H54 (cell line): ENCODE measurements at regions not wholly inside any gene's neighbourhood (a gene's known extent, or its start where the extent isn't known, plus 50 kb on each side); places are given as distances from the start of the nearest gene placed in this dataset.
"Not testable (repeated sequence)": the region's sequence is repeated elsewhere in the genome, so short reads cannot be mapped to it uniquely, and the experiment has no call there.

ENCODE experiments used
- DNase-seq: peaks from one replicate; pipeline ENCODE4 v3.0.0; 2011; ENCODE audit warnings: low spot score, mixed read lengths; ENCODE audit not compliant: insufficient read length
- FAIRE-seq: peaks from 3 replicates; lab custom pipeline; 2011; peaks lifted over from hg19 to GRCh38; lab: Jason Lieb, UNC
- POLR2A ChIP-seq: IDR thresholded peaks from 2 replicates; pipeline ENCODE4 v1.6.1; 2011; ENCODE audit warnings: low read depth, mild to moderate bottlenecking, low read length

DNA sequence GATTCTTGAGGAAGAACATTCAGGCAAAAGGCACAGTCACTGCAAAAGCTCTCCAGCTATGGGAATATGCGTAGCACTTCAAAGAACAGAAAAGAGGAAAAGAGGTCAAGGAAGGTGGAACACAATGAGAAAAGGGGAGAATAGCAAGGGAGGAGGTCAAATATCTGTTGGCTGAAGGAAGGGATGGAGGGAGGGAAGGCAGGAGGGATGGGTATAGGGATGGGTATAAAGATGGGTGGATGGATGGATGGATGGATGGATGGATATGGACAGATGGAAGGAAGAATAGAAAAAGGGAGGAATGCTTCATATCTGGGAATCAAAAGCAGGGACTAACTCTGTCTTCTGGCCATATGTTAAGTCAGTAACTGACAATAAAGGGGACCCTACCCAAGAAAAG lies 164.2 kb upstream of the TOP1 start:
- no peak for TF ChIP-seq POLR2A
- DNase-seq (no peak), FAIRE-seq (no peak)

DNA sequence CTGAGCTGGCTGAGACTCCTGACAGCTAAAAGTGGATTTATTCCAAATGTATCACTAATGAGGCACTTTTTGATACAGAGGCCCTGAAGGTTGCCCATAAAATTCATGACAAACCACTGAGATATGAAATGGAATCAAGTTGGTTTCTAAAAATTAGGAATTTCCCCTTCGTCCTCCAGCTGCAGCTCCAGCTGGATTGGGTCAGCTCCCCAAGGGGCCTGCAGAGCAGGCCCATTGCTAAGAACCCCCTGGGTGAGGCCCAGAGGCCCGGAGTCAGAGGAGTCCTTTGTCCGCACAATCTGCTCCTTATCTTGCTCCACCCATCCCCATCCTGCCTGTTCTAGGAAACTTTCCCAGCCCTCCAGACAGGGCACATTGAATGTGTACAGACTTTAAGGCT lies 163.5 kb upstream of the TOP1 start:
- no peak for DNase-seq
- no peak for FAIRE-seq
- no peak for TF ChIP-seq POLR2A

DNA sequence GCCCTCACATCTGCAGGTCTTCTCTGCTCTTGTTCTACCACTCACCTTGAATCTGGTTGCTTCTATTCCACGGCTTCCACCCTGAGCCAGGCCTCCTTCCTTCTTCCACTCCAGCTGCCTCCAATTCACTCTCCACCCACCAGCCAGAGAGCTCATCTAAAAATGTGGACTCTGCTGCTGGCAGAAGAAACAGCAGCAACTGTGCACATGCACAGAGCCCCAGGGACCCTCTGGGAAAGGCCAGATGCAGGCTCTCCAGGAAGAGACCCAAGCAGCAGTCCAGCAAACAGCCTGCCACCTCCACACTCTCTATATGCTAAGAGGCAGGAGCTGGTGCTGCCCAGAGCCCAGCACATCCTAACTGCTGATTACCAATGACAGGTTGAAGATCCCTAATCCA lies 162.6 kb upstream of the TOP1 start:
- DNase-seq = no peak
- TF ChIP-seq POLR2A = no peak
- no peak for FAIRE-seq

DNA sequence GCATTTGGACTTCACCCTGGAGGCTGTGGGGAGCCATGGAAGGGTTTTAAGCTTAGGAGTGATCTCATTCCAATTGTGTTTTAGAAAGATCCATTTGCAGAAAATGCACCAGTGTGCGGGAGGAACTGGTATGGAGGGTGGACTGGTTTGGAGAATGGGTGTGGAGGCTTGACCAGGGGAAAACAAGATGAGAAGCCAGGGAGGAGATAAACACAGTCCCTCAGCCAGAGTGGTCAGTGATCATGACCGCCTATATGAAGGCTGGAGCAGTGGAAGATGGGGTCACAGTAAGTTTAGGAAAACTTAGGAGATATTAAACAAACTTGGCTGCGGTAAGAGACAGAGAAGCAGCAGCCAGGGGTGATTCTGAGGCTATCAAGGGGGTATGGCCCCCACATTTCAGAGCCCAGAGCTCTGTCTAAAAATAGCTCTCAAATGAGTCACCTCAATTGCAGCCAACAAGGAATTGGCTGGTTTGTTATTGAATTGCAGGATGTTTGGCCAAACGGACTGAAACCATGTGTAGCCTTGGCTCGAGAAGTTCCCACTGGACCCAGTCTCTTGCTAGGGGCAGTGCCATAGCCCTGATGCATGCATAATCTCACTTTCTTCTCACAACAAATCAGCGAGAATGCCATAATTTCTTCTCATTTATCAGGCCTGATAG lies 159.9 kb upstream of the TOP1 start:
- DNase-seq = no peak
- no peak for FAIRE-seq
- no peak for TF ChIP-seq POLR2A

DNA sequence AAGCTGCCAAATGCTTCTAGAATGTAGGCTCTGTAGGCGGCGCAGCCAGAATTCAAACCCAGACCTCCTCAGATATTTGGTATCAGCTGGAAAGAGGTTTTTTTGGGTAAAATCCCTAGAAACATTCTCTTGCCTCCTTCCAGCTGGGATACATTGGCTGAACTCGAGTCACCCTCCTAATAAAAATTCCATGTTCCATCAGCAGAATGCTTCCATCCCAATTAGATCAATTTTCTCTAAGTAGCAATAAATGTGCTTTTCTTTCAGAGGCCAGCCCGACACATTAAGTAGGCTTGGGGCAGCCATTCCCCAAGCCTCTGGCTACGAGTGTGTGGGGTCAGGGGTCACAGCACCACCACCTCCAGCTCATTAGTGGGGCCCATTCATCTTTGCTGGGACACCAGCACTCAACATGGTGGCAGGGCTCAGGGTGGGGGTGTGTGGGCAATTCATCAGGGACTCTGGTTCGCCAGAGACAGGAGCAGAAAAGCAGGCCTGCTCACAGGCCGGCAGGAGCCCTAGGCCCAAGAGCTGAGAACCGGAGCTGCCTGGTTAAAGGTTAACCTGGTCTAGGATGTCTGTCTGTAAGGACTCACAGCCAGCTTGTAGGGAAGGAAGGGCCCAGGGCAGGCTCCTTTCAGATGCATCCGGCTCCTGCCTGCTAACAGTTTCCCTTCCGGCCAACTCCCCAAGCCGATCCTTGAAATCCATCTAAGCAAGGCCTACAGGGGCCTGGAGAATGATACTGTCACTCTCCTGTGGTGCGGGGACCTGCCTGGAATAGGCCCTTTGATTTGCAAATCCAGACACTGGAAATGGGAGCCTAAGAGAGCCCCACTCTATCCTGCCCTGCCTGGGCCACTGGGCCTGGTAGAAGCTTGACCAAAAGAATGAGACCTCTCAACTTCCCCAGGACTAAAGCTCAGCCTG lies 159.1 kb upstream of the TOP1 start:
- no peak for DNase-seq
- no peak for TF ChIP-seq POLR2A
- no peak for FAIRE-seq

DNA sequence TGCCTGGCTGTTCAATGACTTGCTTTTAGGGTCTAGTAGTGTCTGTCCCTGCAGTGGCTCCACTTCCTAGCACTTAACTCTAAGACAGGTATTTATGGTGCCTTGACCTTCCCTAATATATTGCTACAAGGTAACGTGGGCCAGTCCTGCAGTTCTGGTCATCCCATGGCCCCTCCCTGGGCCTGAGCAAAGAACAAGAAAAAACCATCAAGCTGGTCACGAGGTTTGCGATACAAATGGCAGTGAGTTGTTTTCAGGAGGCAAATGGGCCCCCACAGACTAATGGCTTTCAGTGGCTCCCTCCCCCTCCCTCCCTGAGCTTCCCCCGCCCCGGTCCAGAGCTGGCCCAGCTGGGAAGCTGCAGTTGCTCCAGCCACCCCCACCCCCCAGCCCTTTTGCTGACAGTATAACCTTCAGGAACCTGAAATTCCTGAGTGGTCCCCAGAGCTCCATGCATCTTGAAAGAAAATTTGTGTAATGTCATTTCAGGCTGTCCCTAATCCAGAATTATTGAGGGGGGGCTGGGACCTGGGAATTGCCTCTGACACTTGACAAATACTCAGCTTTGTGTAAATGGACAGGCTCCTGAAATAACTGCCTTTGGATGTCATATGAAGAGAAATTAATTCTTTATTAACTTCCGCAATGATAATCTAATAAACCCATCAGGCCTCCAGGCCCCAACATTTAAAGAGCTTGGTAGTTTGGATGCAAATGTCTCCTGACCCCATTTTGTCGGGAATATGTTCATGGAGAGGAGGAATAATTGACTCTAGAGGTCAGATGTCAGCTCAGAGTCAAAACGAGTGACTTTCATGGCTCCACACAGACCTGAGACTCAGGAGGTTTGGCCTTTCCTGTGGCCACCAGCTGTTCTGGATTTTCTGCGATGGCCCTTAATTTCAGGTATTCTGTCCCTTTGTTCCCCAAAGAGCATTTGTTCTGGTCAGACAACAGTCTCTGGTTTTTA lies 153.2 kb upstream of the TOP1 start:
- FAIRE-seq (no peak), DNase-seq (no peak)
- no peak for TF ChIP-seq POLR2A

DNA sequence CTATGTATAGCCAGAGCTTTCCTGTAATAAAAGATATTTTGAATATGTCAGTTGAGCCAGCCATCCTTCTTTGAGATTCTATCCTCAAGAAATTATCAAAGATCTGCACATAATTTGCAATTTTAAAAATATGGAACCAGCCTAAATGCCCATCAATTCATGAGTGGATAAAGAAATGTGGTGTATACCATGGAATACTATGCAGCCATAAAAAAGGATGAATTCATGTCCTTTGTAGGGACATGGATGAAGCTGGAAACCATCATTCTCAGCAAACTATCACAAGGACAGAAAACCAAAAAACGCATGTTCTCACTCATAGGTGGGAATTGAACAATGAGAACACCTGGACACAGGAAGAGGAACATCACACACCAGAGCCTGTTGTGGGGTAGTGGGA lies 150.5 kb upstream of the TOP1 start:
- DNase-seq, FAIRE-seq: not testable (repeated sequence)

DNA sequence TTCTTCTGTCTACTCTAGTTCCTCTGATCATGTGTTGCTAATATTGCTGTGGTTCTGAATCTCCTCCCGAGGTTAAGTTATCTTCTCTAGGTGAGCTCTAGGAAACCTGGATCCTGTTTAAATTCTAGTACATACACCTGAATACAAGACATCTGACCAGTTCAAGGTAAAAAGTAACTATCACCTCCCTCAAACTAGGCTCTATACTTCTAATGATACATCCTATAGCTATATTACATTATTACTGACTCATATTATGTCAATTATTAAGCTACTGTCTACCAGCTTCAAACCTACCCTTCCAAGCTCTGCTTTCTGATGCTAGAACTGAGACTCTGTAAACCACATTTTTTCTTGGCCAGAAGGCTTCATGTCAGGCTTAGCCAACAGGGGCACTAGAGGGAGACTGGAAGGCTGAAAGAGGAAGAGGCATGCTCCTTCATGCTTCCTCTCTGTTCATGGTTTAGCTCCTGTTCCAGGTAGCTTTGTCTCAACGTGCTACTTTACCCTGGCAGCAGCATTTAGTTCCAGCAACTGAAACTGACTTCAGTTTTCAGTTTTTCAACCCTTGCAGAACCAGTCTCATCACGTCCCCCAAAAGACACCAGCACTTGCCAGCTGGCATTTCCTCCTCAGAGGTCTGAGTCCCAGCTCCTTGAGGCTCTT lies 148.4 kb upstream of the TOP1 start:
- no peak for FAIRE-seq
- DNase-seq = no peak
- no peak for TF ChIP-seq POLR2A

DNA sequence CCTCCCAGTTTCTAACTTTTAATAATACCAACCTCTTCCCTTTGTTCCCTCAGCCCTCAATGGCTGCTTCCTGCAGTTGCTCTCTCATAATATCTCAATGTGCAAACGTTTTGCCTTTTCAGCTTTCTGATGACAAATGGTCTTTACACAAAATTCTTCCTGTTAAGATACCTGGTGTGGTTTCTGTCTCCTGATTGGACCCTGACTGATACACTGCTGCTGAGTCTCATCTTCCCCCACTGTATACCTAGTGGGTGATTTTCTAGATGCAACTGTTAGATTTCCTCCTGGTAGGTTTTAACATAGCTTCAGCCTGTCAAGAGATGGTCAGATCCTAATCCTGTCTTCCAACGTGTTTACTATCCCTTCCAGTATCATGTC lies 147.9 kb upstream of the TOP1 start:
- no peak for TF ChIP-seq POLR2A
- FAIRE-seq (no peak), DNase-seq (no peak)

DNA sequence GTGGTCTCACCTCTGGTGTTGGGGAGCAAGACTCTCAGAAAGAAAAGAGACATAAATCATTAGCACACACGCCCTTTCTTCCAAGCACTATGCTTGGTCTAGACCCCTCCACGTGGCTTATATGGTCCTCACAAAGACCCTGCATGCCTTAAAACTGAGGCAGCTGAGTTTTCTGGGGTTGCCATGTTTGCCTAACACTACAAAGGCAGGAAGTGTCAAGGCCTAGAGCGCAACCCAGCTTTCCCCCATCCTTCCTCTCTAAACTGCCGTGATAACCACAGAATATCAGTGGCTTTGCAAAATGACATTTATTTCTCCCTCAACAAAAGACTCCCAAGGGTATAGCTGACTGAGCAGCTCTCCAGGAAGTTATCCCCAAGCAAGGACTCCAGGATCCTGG lies 146.5 kb upstream of the TOP1 start:
- DNase-seq (no peak), FAIRE-seq (no peak)
- no peak for TF ChIP-seq POLR2A

DNA sequence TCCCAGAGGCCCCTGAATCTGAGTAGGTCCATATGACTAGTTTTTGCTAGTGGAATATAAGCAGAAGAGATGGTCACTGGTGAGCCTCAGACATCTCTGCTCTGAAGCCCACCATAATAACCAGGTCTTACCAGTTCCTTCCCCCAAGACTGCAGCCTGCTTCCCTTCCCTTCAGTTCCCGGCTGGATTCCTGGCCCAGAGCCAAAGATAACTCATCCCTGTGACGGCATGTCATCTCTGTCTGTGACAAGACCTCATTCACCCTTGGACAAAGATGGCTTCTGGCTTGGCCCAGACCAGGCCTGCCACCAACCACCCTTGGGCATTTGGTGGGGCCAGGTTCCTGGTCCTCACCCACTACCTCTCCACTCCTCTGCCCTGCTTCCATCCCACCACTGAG lies 145.5 kb upstream of the TOP1 start:
- TF ChIP-seq POLR2A = no peak
- no peak for FAIRE-seq
- DNase-seq = no peak

DNA sequence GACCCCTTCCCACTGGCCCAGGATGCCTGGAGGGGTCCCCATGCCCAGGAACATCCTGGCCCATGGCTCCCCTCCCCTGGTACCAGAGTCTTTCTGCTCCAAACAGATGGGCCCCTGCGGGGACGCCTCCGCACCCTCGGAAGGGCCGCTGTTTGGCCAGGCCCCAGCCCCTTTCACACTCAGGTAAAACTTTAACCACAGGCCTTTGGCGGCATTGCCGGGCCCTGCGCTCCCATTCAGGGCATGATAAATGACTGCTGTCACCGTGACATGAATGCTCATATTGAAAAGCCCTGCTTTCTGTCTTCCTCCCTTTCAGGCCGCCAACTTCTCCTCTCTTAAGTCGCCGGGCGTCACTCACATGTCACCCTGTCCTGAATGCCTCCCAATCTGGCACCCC lies 141.5 kb upstream of the TOP1 start:
- DNase-seq (no peak), FAIRE-seq (no peak)
- no peak for TF ChIP-seq POLR2A

DNA sequence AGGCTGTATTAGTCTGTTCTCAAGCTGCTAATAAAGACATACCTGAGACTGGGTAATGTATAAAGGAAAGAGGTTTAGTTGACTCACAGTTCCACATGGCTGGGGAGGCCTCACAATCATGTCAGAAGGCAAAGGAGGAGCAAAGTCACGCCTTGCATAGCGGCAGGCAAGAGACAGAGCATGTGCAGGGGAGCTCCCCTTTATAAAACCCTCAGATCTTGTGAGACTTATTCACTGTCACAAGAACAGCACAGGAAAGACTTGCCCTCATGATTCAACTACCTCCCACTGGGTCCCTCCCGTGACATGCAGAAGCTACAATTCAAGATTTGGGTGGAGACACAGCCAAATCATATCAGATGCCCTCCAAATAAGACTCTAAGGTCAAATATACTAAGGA lies 139.4 kb upstream of the TOP1 start:
- FAIRE-seq, DNase-seq: not testable (repeated sequence)

DNA sequence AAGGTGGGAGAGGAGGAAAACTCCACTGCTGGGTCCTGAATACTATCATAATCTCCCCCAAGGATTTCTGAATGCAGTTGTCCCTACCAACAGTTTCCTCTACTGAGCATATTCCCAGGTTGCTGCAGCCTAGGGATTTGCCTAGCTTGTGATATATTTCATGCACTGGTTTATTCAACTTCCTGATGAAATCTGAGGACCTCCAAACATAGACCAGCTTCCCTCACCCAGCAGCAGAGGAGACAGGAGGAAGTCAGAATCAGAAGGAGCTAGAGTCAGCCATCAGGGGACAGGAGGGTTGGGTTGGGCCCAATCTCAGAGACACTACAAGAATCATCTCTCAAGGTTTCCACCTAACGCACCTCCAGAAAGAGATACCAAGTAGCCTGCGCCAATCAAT lies 138.4 kb upstream of the TOP1 start:
- TF ChIP-seq POLR2A = no peak
- FAIRE-seq = no peak
- no peak for DNase-seq
